ENCODE measurements at regions not wholly inside any gene's neighbourhood (a gene's known extent, or its start where the extent isn't known, plus 50 kb on each side); places are given as distances from the start of the nearest gene placed in this dataset.

DNA sequence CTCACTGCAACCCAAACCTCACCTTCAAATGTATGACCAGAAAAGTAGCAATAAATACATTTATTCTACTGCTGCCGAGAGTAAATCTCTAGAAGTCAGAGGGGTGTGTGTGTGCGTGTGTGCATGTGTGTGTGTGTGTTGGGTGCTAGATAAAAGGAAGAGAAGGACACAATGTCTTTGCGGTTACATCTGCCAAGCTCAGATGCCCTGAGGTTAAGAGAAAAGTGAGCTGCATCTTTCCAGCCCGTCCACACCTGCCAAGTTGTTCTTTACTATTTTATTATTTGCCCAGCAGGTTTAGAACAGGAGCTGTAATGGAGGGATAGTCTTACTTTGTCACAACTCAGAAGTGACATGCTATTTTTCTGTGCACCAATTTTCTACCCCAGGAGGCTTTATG is 54.5 kb upstream of the ANKFN1 start:
- no peak for DNase-seq

DNA sequence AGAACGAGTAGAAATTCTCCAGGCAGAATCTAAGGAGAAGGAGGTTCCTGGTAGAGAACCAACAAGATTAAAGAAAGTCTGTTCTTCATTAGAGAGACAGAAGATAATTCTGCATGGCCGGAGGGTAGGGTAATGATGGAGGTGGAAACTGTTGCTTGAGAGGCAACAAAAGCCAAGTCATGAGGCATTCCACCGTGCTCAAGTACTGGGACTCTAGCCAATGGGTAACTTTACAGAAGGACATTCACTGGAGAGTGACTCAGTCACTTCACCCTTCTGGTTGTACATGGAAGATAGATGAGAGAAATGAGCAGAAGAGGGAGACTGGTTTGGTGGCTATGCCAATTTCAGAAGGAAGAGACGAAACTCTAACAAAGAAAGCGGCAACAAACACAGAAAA is 53.6 kb upstream of the ANKFN1 start:
- no peak for DNase-seq
